ENCODE measurements at regions not wholly inside any gene's neighbourhood (a gene's known extent, or its start where the extent isn't known, plus 50 kb on each side); places are given as distances from the start of the nearest gene placed in this dataset.

DNA sequence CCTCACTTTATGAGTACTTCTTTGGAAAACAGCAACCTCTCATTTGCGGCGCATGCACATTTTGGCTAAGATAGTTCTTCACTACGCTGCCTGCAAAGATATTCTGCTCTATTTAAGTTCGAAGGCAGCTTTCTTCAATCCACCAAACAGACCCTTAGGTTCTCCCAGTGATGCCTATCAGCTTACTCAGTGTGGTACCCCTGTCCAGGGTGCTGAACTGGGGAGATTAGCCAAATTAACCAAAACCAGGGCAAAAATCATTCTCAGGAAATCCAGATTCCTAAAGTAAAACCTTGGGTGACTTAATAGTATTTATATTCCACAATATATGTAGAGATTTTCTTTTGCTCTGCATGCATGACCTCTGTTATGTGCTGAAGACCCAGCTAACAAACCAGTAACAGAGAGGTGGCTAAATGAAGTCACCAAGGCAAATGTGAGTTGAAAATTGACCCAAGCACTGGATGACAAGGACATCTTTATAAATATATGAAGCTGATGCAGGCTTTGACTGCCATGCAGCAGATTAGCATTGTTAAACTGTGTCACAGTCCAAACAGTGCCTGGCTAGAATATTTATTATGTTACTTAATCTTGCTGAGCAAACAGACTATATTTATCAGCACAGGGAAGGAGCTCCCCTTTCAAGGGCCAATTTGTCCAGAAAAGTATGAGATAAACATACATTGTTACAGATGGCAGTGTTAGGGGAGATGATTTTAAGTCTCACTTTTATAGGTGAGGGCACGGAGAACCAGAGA is 418.2 kb downstream of the STIM2 start:
- DNase-seq (ENCODE audit: low read depth in 2 of 2), result peak in 1 of 2 donors; percentile 19
- TF ChIP-seq, protein P1, sequence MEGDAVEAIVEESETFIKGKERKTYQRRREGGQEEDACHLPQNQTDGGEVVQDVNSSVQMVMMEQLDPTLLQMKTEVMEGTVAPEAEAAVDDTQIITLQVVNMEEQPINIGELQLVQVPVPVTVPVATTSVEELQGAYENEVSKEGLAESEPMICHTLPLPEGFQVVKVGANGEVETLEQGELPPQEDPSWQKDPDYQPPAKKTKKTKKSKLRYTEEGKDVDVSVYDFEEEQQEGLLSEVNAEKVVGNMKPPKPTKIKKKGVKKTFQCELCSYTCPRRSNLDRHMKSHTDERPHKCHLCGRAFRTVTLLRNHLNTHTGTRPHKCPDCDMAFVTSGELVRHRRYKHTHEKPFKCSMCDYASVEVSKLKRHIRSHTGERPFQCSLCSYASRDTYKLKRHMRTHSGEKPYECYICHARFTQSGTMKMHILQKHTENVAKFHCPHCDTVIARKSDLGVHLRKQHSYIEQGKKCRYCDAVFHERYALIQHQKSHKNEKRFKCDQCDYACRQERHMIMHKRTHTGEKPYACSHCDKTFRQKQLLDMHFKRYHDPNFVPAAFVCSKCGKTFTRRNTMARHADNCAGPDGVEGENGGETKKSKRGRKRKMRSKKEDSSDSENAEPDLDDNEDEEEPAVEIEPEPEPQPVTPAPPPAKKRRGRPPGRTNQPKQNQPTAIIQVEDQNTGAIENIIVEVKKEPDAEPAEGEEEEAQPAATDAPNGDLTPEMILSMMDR (IDR thresholded peaks at IDR 0.05; ENCODE audit: low read depth, low read length), result no peak
- H3K4me3 ChIP-seq (replicated peaks in 1 of 2; ENCODE audit: low read depth in 2 of 2, low read length in 2 of 2), result no peak overlapping the region

- TF ChIP-seq, protein P1 (IDR thresholded peaks at IDR 0.05; ENCODE audit: low read depth, low read length), result no peak
- DNase-seq (ENCODE audit: low read depth in 2 of 2), result no peak
- H3K4me3 ChIP-seq (replicated peaks in 1 of 2; ENCODE audit: low read depth in 2 of 2, low read length in 2 of 2), result no peak overlapping the region
These were observed 427.9 kb downstream of the STIM2 start for GRCh38 chr4:27288496-27288895.

GRCh38 chr4:27289704-27290103 is 429.1 kb downstream of the STIM2 start:
- no peak for DNase-seq (ENCODE audit: low read depth in 2 of 2)
- TF ChIP-seq, protein P1 (IDR thresholded peaks at IDR 0.05; ENCODE audit: low read depth, low read length), result no peak
- H3K4me3 ChIP-seq (replicated peaks in 1 of 2; ENCODE audit: low read depth in 2 of 2, low read length in 2 of 2), result no peak overlapping the region

DNA sequence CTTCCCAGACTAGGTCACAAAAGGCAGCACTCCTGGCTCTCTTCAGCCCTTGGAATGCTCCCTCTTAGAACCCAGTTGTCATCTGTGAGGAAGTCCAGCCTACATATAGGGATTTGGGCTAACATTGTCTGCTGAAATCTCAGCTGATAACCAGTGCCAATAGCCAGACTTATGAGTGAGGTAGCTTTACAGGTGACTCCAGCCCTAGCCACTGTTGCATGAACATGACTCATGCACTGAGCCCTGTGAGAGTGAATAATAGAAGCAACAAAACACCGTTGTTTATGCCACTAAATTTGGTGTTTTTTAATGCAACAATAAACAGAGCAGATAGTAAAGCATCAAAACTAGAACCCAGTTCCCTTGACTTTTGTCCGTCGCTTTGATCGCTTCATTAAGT is 433.2 kb downstream of the STIM2 start:
- no peak for DNase-seq (ENCODE audit: low read depth in 2 of 2)
- TF ChIP-seq, protein P1 (IDR thresholded peaks at IDR 0.05; ENCODE audit: low read depth, low read length), result no peak
- H3K4me3 ChIP-seq (replicated peaks in 1 of 2; ENCODE audit: low read depth in 2 of 2, low read length in 2 of 2), result no peak overlapping the region

DNA sequence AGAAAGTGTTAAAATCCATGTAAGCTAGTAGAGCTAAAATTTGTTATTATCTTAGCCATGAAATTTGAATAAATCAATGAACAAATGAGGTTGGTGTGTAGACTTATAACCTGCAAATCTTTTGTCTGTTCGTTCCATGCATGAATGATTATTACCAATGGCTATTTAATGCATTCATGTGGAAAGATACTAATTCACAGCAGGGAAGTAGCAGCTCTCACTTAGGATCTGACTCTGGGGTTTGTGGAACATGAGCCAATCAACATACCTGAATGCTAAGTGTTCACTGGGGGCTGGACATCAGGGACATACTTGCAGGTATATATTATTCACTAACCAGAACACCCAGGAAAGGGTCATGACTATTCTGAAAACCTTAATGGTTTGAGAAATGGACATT is 444.1 kb downstream of the STIM2 start:
- DNase-seq (ENCODE audit: low read depth in 2 of 2), result no peak
- H3K4me3 ChIP-seq (replicated peaks in 1 of 2; ENCODE audit: low read depth in 2 of 2, low read length in 2 of 2), result no peak overlapping the region
- TF ChIP-seq, protein P1 (IDR thresholded peaks at IDR 0.05; ENCODE audit: low read depth, low read length), result no peak

- TF ChIP-seq, protein P1 (IDR thresholded peaks at IDR 0.05; ENCODE audit: low read depth, low read length), result no peak
- DNase-seq (ENCODE audit: low read depth in 2 of 2), result no peak
- H3K4me3 ChIP-seq (replicated peaks in 1 of 2; ENCODE audit: low read depth in 2 of 2, low read length in 2 of 2), result no peak overlapping the region
These were observed 444.6 kb downstream of the STIM2 start for GRCh38 chr4:27305246-27305645.

- no peak overlapping the region for H3K4me3 ChIP-seq (replicated peaks in 1 of 2; ENCODE audit: low read depth in 2 of 2, low read length in 2 of 2)
- DNase-seq (ENCODE audit: low read depth in 2 of 2), result no peak
- TF ChIP-seq, protein P1 (IDR thresholded peaks at IDR 0.05; ENCODE audit: low read depth, low read length), result no peak
These were observed 447.7 kb downstream of the STIM2 start for GRCh38 chr4:27308379-27308778.

All from cardiac fibroblast (primary cell).